ENCODE measurements at regions not wholly inside any gene's neighbourhood (a gene's known extent, or its start where the extent isn't known, plus 50 kb on each side); places are given as distances from the start of the nearest gene placed in this dataset.

DNA sequence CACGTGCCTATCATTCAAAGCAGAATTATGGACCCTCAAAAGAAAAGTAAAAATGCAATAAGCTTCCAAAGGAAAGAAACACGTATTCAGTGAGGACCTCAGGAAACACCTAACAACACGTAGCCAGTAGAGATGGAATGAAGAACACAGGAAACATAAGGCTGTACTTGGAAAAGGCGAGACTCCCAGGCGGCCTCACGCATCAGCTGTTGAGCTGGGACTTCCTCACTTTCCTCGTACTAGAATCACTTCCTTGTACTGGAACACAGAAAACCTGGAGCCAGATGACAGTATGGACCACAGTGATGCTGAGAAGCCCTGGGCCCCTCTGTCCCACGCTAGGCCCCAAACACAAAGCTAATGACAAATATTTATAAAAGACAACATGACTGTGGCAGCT is 94.4 kb upstream of the BACE2 start:
- intact Hi-C loops (cut with micrococcal nuclease), result no loop called here

DNA sequence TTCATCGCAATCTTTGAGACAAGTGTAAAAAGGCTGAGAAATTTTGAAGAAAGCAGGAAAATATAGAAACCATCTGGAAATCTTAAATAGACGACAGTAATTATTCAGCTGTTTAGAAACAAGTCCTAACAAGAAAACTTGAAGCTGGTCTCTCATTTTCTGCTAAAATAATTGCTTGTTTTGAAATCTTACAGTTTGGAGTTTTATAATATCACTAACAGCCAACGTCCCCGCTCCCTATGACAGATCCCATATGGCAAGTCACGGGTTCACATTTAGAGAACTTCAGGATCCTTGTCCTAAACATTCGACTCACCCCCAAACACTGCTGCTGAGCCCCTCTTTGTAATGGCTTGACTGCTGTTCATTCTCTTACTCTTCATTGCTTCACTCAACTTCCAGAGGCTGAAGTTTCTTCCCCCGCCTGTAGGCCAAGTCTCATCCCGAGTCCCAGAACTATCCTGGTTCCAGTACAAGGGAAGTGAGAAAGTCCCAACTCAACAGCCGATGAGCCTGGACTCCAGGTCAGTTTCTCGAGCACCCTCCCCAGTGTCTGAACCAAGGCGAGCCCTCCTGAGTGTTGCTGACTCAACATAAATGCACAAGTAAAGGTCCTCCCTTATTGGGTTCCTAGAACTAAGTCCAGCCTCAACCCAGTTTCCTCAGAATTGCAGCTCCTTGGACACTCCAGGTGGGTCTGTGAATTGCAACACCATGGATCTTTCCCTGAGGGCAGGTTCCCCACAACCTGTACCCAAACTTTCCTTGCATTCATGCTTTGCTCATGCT is 93.4 kb upstream of the BACE2 start:
- intact Hi-C loops (cut with micrococcal nuclease), result no loop called here

DNA sequence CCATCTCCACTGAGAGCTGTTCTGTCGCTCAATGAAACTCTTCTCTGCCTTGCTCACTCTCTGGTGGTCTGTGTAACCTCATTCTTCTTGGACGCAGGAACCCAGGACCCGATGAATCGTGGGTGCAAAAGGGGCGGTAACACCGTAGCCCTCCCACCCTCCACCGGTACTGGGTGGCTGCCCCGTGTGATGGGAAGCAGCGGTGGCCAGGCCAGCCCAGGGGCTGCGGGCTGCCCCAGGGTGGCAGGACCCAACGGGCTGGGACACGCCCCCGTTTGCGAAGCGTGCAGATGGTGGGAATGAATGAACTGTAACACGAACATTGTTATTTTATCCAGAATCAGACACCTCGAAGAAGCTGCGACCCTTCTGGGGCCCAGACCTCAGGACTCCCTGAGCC is 92.3 kb upstream of the BACE2 start:
- intact Hi-C loops (cut with micrococcal nuclease), result no loop called here

DNA sequence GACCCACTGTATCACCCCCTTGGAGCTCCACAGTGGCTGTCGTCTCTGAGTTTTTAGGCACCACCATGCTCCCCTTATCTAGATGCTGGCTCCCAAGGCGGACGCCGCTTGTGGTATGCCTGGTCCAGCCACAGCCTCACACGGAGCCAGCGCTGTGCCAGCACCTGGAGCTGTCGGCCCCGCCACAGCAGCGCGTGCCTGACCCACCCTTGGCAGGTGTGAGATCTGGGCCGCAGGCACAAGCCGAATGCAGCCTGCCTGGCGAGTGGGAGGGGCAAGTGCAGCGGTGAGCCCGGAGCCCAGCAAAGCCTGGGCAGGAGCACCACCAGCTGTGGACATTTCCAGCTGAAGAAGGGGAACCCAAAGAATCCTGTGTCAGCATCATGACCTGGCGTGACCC is 91.9 kb upstream of the BACE2 start:
- intact Hi-C loops (cut with micrococcal nuclease), result no loop called here

DNA sequence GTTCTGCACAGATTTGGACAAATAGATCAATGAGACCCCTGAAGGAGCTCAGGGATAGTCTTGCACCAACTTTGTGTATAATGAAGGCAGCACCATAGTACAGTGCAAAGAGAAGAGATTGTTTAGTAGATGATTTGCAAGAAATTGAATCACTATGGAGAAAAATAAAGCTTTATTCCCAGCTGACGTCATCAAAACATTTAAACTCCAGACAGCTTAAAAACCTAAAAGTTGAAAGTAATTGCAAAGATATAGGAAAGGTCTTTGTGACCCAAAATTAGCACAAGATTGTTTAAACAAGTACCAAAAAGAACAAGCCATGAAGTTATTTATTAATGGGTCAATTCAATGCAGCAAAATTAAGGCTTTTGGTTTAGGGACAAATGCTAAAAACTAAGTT is 88.8 kb upstream of the BACE2 start:
- intact Hi-C loops (cut with micrococcal nuclease), result no loop called here

DNA sequence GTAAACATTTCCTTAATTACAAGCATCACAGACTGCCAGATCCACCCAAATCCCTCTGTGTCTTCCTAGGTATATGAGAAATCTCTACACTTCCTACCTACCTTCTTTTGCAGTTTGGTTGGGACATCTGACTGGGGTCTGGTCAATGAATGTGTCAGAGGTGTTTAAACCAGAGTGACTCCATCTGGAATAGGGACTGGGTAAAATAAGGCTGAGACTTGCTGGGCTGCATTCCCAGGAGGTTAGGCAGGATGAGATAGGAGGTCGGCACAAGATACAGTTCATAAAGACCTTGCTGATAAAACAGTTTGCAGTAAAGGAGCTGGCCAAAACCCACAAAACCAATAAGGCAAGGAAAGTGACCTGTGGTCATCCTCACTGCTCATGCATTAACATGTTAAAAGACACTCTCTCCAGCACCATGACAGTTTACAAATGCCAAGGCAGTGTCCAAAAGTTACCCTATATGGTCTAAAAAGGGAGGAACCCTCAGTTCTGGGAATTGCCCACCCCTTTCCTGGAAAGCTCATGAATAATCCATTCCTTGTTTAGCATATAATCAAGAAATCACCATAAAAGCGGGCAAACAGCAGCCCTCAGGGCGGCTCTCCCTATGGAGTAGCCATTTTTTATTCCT is 87.4 kb upstream of the BACE2 start:
- intact Hi-C loops (cut with micrococcal nuclease), result no loop called here

DNA sequence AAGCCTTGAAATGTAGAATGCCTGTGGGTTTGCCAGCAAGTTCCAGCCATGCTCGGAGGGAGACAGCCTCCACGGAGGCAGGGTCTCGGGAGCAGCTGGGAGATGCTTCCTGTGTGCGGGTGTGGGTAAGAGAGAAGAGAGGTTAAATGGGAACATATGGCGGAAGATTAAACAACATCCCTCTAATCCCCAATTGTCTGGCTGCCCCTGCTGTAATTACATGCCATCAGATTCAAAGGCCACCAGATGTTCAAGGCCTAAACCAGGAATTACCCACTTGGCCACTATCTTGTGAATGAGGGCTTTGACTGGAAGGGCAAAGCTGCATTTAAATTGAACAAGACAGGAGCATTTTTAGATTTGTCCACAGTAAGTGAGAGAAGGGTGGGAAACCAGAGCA is 81.4 kb upstream of the BACE2 start:
- intact Hi-C loops (cut with micrococcal nuclease), result no loop called here

DNA sequence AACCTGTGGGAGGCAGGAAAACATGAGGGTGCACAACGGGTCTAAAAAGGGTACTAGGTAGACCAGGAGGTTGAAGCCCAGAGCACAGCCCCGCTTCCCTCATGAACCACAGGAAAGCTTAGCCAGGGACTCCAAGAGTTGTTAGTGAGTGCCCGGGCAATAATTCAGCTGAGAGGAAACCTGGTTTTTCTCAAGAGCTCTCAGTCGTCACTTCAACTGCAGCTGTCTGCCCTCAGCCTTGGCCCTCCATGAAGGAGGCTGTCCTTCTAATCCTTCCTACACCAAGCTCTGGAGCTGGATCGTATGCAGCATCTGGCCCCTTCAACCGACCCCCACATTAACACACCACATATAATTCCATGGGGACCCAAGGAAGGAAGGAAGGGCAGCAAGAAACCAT is 77.0 kb upstream of the BACE2 start:
- intact Hi-C loops (cut with micrococcal nuclease), result no loop called here

DNA sequence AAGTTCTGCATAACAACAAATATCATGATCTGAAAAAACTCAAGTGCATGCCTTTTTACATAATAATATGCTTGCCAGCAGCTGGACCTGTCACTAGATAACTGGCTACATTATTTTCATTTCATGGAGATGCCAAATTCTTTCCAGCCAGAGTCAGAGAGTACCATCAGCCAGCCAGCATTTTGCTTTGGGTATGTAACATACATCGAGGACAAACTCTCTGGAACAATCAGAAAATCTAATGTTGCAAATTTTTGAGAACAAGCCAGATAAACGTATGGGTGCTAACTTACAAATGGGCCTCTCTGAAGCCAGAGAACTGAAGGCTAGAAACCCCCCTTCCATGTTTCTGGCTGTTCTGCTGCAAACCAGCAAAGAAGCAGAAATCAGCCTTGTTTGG is 76.3 kb upstream of the BACE2 start:
- intact Hi-C loops (cut with micrococcal nuclease), result no loop called here

DNA sequence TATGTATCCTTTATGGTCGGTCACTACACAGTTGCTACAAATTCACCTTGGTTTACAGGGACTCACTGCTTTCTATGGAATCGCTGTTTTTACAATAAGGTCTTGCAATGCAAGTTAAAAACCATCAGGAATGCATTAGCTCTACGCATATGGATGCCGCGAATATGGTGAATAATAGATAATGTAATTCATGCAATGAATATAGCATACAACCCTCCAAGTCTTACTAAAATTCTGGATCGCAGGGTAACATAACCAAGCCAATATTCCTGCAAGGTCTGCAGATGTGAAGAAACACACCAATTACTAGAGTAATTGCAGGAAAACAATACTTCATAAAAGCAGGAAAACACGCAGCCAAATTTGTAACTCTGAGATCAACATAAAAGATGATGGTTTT is 75.6 kb upstream of the BACE2 start:
- intact Hi-C loops (cut with micrococcal nuclease), result no loop called here

DNA sequence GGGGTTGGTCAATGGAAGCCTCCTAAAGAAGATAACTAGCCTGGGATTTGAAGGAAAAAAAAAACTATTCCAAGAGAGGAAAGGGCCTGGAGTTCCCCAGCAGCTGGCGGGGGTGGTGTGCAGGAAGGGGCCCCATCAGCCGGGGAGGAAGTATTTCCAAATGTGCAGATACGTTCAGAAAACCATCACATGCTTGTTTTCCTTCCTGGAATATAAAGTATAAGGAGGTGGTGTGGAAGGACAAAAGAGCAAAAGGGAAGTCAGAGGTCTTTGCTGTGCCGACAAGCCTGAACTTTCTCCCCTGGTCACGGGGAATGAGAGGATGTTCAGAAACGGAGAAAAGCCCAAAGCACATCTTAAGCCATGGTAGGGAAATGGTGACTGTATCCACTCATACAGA is 72.0 kb upstream of the BACE2 start:
- intact Hi-C loops (cut with micrococcal nuclease), result no loop called here

DNA sequence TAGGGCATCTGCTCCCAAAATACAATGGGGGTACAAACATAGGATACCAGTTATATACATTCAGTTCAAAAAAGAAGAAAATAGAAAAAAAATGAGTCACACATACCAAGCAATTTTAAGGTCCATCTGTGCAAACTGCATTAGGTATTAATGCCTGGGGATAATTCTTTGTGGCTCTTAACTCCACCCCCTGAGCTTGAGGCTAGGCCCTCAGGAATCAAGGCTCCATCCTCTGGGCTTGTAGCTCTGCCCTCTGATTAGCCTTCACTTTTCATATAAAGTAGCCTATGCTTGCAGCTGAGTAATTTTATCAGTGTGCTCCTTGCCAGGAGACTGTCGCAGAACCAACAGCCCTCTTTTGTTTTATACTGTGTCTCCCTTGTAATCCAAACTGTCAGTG is 69.9 kb upstream of the BACE2 start:
- intact Hi-C loops (cut with micrococcal nuclease), result no loop called here

DNA sequence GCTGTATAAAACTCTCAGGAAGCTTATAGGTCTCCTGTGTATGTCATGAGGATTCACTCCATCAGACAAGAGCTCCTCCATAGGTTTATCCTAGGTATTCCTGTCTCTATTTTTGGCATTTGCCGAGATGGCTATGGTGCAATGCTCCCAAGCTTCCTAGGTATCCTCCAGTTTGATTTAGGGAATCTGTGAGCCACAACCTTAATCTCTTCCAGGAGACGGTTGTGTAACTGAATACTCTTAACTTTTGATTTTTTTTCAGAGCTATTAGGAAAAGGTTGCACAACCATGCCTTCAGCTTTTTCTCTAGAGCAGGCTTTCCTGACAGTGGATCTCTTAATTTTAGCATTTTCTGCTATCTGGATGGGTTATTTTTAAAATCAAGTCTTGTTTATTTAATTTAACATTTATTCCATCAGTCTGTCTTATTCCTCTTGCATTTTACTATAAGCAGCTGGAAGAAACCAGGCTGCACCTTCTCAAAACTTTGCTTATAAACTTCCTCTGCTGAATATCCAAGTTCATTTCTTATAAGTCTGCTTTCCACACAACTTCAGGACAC is 69.4 kb upstream of the BACE2 start:
- intact Hi-C loops (cut with micrococcal nuclease), result no loop called here

DNA sequence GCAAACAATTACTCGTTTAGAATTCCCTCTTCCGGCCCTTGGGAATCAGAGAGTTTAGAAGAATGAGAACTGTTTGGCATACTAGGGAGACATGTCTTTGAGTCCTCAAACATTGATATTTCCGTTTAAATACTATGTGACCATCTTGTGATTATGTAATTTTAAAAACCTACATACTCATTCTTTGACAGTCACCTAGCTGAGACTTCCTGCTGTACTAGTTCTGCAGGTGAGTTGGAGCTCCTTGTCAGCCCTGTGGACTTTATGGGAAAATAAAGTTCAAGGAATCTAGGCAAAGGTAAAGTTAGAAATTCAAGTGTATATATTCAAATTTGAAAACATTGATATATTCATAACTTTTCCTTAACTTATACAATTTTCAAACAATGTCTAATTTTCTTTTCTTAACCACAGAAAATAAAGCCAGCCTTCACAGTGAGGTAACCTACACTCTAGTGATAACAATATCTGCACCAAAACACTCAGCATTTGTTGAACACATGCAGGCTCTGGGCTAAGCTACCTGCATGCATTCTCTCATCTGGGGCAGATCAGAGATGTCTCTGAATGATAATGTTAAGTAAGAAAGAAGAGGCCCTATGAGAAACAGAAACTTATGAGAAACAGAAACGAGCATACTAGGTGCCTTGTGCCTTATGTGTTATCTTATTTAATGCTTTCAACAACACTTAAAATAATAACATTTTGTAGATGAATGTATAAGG is 67.0 kb upstream of the BACE2 start:
- intact Hi-C loops (cut with micrococcal nuclease), result no loop called here

DNA sequence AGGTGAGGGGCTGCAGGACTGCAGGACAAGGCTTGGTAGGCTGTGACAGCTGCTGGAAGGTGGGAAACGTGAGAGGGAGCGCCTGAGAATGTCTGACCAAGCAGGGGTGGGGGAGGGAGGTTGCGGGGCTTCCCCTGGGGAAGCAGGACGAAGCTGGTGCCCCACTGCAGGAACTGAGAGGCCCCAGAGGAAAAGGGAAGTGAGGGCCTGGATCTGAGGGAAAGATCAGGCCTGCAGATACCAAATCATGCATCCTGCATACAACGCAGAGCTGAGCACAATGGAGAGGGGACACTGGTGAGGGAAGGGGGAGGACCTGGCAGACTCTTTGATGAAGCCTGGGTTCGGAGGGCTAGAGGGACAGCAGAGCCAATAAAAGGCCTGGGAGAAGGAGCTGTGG is 65.7 kb upstream of the BACE2 start:
- intact Hi-C loops (cut with micrococcal nuclease), result no loop called here

DNA sequence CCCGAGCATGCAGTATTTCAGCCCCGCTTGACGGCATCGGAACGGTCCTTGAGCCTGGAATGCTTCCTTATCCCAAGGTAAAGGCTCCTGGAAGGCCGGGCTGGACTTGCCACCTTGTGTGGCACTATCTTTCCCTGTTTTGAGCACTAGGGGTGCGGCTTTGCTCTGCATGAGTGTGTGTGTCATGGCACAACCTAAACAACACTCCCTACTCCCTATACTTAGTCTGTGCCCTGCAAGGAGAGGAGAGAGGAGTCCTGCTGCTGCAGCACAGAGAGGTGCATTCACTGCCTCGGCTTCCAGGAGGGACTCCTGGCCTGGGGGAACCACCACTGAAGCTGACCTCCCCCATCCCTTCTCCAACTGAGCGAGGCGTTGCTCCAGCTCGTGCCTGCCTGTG is 60.4 kb upstream of the BACE2 start:
- intact Hi-C loops (cut with micrococcal nuclease), result no loop called here

DNA sequence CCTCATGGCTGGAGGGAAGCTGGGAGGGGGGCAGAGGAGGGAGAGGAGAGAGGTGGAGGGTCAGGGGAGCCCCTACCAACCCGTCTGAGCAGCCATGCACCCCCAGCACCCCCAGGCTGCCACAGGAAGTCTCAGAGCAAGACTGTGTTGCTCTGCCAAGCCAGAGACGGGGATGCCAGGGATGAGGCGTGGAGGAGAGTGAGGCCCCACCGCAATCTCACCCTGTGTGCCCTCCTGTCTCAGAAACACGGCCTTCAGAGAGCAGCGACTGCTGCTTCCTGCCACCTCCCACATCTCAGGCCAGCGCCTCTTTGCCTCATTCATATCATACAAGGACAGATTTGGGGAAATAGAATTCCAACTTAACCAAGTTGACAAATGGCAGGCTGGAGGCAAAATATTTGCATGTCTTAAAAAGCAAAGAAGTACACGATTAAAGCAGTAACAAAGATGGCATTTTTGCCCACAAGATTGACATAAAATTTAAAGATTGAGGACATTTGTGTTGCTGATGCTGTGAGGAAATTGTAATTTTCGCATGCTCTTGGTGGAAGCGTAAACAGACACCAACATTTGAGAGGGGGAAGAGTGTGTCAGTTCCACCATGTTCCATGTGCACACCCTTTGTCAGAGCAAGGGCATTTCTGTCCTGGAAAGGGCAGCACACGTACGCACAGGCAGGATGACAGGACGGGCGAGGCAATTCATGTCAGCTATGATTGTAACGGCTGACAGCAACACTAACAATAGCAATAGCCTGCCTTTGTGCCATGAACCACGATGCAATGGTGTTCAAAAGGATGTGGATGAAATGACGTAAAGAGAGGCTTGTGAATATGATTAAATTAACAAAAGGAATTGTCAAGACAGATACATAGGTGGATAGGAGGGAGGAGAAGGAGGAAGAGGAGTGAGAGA is 59.0 kb upstream of the BACE2 start:
- intact Hi-C loops (cut with micrococcal nuclease), result no loop called here

DNA sequence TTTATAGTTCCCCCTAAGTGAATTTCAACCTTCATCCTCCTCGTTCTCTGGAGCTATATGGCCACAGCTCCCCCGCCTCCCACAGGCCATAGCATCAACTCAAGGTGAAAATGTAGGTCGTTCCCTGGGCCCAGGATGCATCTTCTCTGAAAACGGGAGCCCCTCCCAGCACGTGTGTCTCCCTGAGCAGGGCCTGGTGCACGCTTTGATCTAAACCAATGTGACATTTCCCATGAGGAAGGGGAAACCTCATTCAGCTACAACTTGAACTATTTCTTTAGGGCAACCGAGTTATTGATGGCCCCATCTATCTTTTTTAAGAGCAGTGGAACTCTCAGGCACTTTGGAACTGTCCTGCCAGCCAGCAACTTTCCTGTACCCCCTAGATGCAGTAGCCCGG is 57.8 kb upstream of the BACE2 start:
- intact Hi-C loops (cut with micrococcal nuclease), result no loop called here

DNA sequence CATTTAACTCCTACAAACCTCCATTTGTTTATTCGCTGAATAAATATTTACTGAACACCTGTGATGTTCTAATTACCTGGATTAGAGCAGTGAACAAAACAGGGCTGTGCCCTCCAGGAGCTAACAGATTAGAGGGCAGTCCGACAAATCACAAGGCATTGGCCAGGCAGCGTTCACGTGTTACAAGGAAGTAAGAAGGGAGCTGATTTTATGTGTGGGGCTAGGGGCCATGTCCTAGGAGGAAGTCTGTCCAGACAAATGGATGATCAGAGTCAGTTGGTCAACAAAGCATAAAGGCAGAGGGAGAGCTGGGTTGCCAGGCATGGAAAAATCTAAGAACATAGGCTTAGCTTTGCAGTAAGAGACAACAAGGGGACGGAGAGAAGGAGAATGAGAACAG is 57.3 kb upstream of the BACE2 start:
- intact Hi-C loops (cut with micrococcal nuclease), result no loop called here

DNA sequence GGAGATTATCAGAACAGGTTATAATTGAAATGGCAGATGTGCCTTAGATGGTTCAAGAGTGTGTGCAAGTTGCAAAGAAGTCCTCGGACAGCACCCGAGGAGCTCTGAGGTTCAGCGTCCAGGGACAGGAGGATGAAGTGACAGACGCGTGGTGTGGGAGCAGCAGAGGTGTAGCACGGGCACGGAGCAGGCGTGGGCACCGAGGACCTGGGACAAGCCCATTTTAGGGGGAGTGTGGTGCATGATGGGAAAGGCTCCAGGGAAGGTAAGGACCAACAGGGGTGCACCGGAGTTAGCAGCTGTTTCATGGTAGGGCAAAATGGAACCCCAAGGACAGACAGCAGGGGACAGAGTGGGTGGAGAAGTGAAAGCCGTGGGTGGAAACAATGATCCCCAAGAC is 56.3 kb upstream of the BACE2 start:
- intact Hi-C loops (cut with micrococcal nuclease), result no loop called here

Data from T-helper 2 cell treated with Interferon-gamma antibody and Interleukin-4, amounts not matched to agents 100 ng/mL and 5 ng/mL, for 36 hours (primary cell).